GM12874 (cell line): ENCODE measurements at regions not wholly inside any gene's neighbourhood (a gene's known extent, or its start where the extent isn't known, plus 50 kb on each side); places are given as distances from the start of the nearest gene placed in this dataset.

Experiments used
- TF ChIP-seq, protein P1 (sequence below): IDR thresholded peaks from 2 replicates; pipeline ENCODE4 v1.5.1; 2011; ENCODE audit warnings: low read depth, mild to moderate bottlenecking, control low read depth, low read length, moderate library complexity; ENCODE audit not compliant: insufficient read depth

DNA sequence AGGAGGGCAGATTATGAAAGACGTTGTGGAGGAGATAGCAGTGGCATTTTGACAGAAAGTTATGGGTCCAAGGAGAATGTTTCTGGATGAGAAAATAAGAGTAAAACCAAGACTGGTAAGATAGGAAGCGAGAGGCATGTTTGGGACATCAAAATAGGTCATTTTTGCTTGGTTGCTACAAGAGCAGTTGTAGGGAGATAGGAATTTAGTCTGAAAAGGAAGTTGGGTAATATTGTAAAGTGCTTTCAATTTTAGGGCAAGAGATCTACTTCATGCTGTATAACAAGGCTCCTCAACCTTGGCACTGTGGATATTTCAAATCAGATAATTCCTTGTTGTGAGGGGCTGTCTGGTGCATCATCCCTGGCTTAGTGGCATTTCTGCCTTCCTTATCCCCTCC lies 118.0 kb upstream of the DPH6 start:
- TF ChIP-seq, protein P1, sequence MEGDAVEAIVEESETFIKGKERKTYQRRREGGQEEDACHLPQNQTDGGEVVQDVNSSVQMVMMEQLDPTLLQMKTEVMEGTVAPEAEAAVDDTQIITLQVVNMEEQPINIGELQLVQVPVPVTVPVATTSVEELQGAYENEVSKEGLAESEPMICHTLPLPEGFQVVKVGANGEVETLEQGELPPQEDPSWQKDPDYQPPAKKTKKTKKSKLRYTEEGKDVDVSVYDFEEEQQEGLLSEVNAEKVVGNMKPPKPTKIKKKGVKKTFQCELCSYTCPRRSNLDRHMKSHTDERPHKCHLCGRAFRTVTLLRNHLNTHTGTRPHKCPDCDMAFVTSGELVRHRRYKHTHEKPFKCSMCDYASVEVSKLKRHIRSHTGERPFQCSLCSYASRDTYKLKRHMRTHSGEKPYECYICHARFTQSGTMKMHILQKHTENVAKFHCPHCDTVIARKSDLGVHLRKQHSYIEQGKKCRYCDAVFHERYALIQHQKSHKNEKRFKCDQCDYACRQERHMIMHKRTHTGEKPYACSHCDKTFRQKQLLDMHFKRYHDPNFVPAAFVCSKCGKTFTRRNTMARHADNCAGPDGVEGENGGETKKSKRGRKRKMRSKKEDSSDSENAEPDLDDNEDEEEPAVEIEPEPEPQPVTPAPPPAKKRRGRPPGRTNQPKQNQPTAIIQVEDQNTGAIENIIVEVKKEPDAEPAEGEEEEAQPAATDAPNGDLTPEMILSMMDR = no peak

GRCh38 chr15:35665896-35666536 lies 120.1 kb upstream of the DPH6 start:
- TF ChIP-seq, protein P1 = no peak

DNA sequence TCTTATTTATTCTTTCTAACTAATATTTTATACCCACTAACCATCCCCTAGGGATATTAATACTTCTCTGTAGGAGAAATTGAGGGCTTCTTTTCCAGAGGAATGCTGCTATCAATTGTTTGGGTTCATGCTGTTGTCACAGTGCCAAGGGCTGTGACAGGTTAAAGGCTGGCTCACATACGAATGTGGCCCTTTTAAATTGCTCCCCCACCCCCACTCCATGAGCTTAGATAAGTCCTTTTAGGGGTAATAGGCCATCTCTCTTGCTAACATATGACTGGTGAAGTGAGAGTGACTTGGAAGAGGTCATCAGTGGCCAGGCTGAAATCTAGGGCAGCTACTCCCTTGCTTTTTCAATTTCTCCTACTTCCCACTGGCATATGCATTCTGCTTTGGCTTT lies 121.9 kb upstream of the DPH6 start:
- TF ChIP-seq, protein P1 = no peak

GRCh38 chr15:35669021-35669420 lies 123.1 kb upstream of the DPH6 start:
- TF ChIP-seq, protein P1 = no peak

- TF ChIP-seq, protein P1 = no peak
Observed at GRCh38 chr15:35669432-35670045, 123.6 kb upstream of the DPH6 start.

GRCh38 chr15:35671197-35671596 lies 125.2 kb upstream of the DPH6 start:
- TF ChIP-seq, protein P1 = no peak

- TF ChIP-seq, protein P1 = no peak
Observed at GRCh38 chr15:35671981-35672380, 126.0 kb upstream of the DPH6 start.
